GM12892 (cell line): ENCODE measurements at regions not wholly inside any gene's neighbourhood (a gene's known extent, or its start where the extent isn't known, plus 50 kb on each side); places are given as distances from the start of the nearest gene placed in this dataset.

Experiments
- POLR2A ChIP-seq: IDR thresholded peaks from 2 replicates; pipeline ENCODE4 v1.6.1; 2011; ENCODE audit warnings: low read depth, low read length, control low read depth
- POLR2AphosphoS5 ChIP-seq: IDR thresholded peaks from 2 replicates; pipeline ENCODE4 v1.6.1; 2011; ENCODE audit warnings: low read depth, low read length, control low read depth
- TAF1 ChIP-seq: IDR thresholded peaks from 2 replicates; pipeline ENCODE4 v1.6.1; 2011; ENCODE audit warnings: low read depth, mild to moderate bottlenecking, control low read depth, low read length, borderline replicate concordance

DNA sequence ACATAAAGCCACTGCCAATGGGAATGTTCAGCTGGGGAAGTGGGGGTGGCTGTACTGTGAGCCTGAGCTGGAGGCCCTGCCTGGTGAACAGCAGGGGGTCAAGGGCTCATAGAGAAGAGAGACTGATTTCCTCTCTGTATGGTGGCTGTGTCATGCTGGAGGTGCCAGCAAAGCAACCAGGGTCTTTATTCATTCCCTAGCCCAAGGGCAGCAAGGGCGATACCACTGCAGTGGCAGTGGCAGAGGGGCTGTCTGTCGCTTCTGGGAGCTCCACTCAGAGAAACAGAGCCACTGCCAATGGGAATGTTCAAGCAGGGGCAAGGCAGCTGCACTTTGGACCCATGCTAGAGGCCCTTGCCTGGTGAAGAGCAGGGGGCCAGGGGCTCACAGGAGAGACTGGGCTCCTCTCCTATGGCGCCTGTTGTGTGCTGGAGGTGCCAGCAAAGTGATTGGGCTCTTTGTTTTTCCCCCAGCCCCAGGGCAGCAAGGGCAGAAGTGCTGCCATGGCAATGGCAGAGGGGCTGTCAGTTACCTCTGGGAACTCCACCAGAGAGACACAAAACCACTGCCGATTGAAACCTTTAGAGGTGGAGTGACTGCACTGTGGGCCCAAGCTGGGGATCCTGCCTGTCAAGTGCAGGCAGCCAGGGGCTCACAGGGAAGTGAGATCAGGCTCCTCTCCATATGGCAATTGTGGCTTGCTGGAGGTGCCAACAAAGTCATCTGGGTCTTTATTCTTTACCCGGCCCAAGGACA lies 545.1 kb downstream of the SH2D4B start:
- TF ChIP-seq POLR2A (no peak), TAF1 (no peak), POLR2AphosphoS5 (no peak)
